NCI-H2107 treated with DMSO at 0.1 percent for 48 hours (cell line): ENCODE measurements at regions not wholly inside any gene's neighbourhood (a gene's known extent, or its start where the extent isn't known, plus 50 kb on each side); places are given as distances from the start of the nearest gene placed in this dataset.

Experiments
- DNase-seq: peaks from one replicate; lab custom pipeline; 2025; ENCODE audit not compliant: unreplicated experiment; lab: John Stamatoyannopoulos, UW

- DNase-seq, result no peak
Measured at GRCh38 chr10:29021591-29021990, 267.3 kb upstream of the LYZL1 start.

GRCh38 chr10:29022513-29022912 lies 266.4 kb upstream of the LYZL1 start:
- DNase-seq, result no peak

DNA sequence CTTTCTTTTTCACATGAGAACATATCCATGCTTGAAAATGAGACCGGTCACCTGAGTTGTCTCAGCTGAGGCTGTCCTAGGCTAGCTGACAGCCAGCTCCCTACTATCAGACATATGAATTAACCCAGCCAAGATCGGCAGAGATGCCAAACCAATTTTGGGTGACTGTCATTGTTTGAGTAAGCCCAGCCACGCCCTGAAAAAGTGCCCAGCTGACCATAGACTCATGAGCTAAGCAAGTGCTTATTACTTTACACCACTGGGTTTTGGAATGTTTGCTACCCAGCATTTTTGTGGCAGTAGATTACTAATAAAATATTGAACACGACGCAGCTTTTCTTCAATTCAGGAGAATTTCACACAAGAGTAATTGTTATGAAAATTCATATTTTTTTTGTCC lies 265.2 kb upstream of the LYZL1 start:
- DNase-seq, result no peak

GRCh38 chr10:29026065-29026797 lies 262.6 kb upstream of the LYZL1 start:
- no peak for DNase-seq

- DNase-seq, result no peak
Measured at GRCh38 chr10:29026802-29027580, 261.9 kb upstream of the LYZL1 start.

GRCh38 chr10:29028486-29028885 lies 260.4 kb upstream of the LYZL1 start:
- no peak for DNase-seq

DNA sequence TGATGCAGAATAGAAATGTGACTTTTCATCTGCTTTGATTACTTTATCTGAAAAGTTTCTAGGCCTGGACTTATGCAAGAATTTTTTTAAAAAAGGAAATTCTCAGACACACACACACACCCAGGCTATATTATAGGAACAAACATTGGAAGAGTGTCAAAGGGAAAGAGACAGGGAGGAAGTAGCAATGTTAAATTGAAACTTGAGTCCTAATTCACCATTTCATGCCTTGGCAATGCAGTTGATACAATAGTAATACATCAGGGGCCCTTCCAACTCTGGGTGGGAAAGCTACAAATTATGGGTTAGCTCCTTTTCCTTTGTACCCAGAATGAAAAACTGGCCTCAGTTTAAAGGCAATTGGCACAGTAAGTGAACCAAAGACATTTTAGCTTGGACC lies 258.0 kb upstream of the LYZL1 start:
- no peak for DNase-seq

- DNase-seq, result no peak
Measured at GRCh38 chr10:29032169-29032568, 256.7 kb upstream of the LYZL1 start.

DNA sequence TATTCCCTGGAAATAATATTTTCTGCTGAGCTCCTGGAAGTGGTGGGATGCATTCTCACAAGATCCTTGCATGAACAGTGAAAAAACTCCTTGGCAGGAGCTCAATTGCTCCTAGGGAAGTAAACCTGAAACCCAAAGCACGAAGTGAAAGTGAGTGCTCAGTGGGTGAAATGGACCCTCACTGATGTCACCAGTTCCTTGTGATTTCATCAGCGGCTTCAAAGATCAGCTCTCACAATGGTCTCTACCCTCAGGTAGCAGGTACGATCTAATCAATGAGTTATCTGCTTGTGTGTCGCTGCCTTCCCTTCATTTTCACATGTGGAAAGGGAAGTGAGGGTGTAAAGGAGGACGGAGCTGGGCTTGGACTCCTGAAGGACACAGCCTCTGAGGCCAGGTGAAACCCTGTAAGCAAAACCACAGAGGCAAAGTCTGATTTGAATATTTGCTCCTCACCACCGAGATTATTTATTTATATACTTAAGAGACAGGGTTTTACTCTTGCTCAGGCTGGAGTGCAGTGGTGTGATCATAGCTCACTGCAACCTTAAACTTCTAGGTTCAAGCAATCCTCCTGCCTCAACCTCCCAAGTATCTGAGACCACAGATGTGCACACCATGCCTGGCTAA lies 255.4 kb upstream of the LYZL1 start:
- no peak for DNase-seq

DNA sequence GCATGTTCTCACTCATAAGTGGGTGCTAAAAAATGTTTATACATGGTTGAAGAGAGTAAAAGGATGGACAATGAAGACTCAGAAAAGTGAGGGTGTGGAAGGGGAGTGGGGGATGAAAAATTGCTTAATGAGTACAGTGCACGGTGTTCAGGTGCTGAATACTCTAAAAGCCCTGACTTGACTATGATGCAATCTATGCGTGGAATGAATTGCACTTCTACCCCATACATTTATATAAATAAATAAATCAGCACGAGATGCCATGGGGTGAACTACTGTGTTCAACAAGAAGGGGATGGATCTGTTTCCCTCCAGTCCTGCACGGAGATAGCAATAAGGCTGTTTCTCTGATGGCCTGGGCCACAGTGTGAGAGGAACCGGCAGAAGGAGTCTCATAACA lies 254.3 kb upstream of the LYZL1 start:
- no peak for DNase-seq

DNA sequence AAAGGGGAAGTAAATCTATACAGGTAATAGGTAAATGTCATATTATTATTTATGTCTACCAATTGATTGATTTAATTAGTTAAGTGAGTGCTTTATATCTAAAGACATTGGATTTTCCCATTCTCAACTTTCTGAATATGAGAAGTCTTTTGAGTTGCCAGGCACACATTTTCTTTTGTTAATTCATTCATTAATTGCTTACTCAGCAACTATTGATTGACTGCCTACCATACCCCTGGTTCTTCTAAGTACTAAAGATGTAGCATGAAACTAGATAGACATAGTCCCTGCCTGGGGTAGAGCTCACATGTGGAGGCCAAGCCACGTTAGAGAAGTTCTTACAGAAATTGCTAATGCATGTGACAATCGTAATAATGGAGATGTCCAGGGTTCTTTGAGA lies 253.1 kb upstream of the LYZL1 start:
- no peak for DNase-seq

DNA sequence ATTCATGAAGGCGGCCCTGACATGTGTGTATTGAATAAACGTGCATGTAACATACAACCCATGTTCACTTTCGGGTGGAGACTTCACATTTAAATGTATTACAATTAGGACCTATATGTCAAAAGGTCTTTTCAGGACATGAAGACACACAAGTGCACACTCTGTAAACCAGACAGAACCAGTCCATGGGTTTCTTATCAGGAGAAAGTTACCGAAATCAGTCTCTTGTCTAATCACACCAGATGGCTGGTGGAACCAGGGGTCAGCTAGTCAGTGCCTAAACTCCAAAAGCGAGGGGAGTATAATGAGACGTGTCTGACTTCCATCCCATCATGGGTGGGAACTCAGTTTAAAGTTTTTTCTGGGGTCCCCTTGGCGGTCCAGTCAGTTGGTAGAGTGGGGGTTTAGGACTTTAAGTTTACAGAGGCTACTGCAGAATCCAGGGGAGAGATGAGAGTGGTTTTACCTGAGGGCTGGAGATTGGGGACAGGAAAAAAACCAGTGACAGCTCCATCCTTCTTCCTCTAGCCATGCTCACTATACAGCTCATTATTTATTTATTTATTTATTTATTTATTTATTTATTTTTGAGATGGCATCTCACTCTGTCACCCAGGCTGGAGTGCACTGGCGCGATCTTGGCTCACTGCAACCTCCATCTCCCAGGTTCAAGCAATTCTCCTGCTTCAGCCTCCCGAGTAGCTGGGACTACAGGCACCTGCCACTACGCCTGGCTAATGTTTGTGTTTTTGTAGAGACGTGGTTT lies 251.3 kb upstream of the LYZL1 start:
- DNase-seq, result no peak

- no peak for DNase-seq
Measured at GRCh38 chr10:29039091-29039490, 249.8 kb upstream of the LYZL1 start.

DNA sequence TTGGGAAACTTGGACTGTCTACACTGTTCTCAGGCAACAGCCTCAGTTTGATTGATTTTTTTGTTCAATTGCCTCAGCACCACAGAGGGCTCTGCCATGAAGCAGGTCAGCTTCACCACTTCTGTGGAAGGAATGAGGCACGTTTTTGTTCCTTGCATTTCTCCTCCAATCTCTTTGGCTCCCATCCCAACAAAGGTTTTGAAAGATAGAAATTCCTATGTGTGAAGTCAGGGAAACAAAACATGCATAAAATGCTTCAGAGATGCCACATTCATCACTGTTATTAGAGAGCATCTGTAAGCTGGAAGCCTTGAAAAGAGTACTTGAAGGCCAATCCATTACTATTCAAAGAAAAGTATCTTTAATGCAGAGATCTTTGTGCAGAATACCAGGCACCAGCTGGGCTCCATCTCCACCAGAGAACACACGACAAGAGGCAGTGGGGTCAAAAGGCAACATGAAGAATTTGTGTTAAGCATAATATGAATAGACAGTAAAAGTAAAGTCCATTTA lies 249.1 kb upstream of the LYZL1 start:
- no peak for DNase-seq

- DNase-seq, result no peak
Measured at GRCh38 chr10:29041616-29042015, 247.3 kb upstream of the LYZL1 start.

- DNase-seq, result no peak
Measured at GRCh38 chr10:29048506-29048905, 240.4 kb upstream of the LYZL1 start.

GRCh38 chr10:29050081-29050480 lies 238.8 kb upstream of the LYZL1 start:
- DNase-seq, result no peak

GRCh38 chr10:29055101-29055500 lies 233.8 kb upstream of the LYZL1 start:
- DNase-seq, result no peak

GRCh38 chr10:29056729-29057128 lies 232.1 kb upstream of the LYZL1 start:
- DNase-seq, result no peak

GRCh38 chr10:29057822-29058331 lies 231.0 kb upstream of the LYZL1 start:
- DNase-seq, result no peak
